ENCODE measurements at regions not wholly inside any gene's neighbourhood (a gene's known extent, or its start where the extent isn't known, plus 50 kb on each side); places are given as distances from the start of the nearest gene placed in this dataset.

DNA sequence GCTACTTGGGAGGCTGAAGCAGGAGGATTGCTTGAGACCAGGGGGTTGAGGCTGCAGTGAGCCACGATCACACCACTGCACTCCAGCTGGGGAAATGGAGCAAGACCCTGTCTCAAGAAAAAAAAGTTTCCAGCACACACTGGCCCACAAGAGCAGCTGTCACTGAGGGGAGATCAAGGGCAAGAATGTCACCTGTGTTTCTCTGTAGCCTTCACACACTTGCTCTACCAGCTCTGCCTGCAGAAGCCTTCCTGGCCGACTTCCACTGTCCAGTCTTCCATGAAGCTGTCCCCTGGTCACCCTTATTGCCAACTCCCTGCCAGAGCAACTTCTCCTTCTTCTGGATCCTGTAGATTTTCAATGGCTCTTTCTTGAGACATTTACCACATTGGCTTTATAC lies 158.0 kb downstream of the KCTD15 start:
- TF ChIP-seq, protein P1, sequence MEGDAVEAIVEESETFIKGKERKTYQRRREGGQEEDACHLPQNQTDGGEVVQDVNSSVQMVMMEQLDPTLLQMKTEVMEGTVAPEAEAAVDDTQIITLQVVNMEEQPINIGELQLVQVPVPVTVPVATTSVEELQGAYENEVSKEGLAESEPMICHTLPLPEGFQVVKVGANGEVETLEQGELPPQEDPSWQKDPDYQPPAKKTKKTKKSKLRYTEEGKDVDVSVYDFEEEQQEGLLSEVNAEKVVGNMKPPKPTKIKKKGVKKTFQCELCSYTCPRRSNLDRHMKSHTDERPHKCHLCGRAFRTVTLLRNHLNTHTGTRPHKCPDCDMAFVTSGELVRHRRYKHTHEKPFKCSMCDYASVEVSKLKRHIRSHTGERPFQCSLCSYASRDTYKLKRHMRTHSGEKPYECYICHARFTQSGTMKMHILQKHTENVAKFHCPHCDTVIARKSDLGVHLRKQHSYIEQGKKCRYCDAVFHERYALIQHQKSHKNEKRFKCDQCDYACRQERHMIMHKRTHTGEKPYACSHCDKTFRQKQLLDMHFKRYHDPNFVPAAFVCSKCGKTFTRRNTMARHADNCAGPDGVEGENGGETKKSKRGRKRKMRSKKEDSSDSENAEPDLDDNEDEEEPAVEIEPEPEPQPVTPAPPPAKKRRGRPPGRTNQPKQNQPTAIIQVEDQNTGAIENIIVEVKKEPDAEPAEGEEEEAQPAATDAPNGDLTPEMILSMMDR (conservative IDR thresholded peaks at IDR 0.05 in 1 of 2, IDR thresholded peaks at IDR 0.05 in 1 of 2; ENCODE audit: extremely low read depth in 1 of 2, insufficient read depth in 1 of 2, low read depth in 1 of 2, low read length in 2 of 2): no peak
- TF ChIP-seq EZH2 (IDR thresholded peaks at IDR 0.05; ENCODE audit: borderline replicate concordance, low read length): no peak
